ENCODE measurements at regions not wholly inside any gene's neighbourhood (a gene's known extent, or its start where the extent isn't known, plus 50 kb on each side); places are given as distances from the start of the nearest gene placed in this dataset.

- no peak for DNase-seq
These were observed 391.6 kb upstream of the SUCLG2 start for GRCh38 chr3:68045976-68046375.

GRCh38 chr3:68033867-68034266 lies 379.5 kb upstream of the SUCLG2 start:
- no peak for DNase-seq

- no peak for DNase-seq
These were observed 377.8 kb upstream of the SUCLG2 start for GRCh38 chr3:68032209-68032608.

- DNase-seq: no peak
These were observed 370.8 kb upstream of the SUCLG2 start for GRCh38 chr3:68025189-68025588.

GRCh38 chr3:68019876-68020275 lies 365.5 kb upstream of the SUCLG2 start:
- DNase-seq: no peak

GRCh38 chr3:68018275-68018674 lies 363.9 kb upstream of the SUCLG2 start:
- no peak for DNase-seq

GRCh38 chr3:68017069-68017468 lies 362.7 kb upstream of the SUCLG2 start:
- DNase-seq: no peak

GRCh38 chr3:68009900-68010299 lies 355.5 kb upstream of the SUCLG2 start:
- no peak for DNase-seq

GRCh38 chr3:68007621-68008226 lies 353.3 kb upstream of the SUCLG2 start:
- no peak for DNase-seq

- DNase-seq: no peak
These were observed 352.2 kb upstream of the SUCLG2 start for GRCh38 chr3:68006646-68007045.

- DNase-seq: no peak
These were observed 349.7 kb upstream of the SUCLG2 start for GRCh38 chr3:68004091-68004490.

GRCh38 chr3:67998281-67998680 lies 343.9 kb upstream of the SUCLG2 start:
- DNase-seq: no peak

GRCh38 chr3:67995206-67995605 lies 340.8 kb upstream of the SUCLG2 start:
- no peak for DNase-seq

GRCh38 chr3:67986706-67987105 lies 332.3 kb upstream of the SUCLG2 start:
- DNase-seq: no peak

GRCh38 chr3:67983166-67983565 lies 328.8 kb upstream of the SUCLG2 start:
- no peak for DNase-seq

GRCh38 chr3:67981077-67981476 lies 326.7 kb upstream of the SUCLG2 start:
- no peak for DNase-seq

- DNase-seq: no peak
These were observed 324.9 kb upstream of the SUCLG2 start for GRCh38 chr3:67979342-67979741.

GRCh38 chr3:67977762-67978161 lies 323.4 kb upstream of the SUCLG2 start:
- no peak for DNase-seq

GRCh38 chr3:67976663-67977062 lies 322.3 kb upstream of the SUCLG2 start:
- DNase-seq: no peak

- DNase-seq: no peak
These were observed 310.2 kb upstream of the SUCLG2 start for GRCh38 chr3:67964596-67964995.

- DNase-seq: no peak
These were observed 302.9 kb upstream of the SUCLG2 start for GRCh38 chr3:67957268-67957667.

GRCh38 chr3:67947808-67948508 lies 293.5 kb upstream of the SUCLG2 start:
- no peak for DNase-seq

GRCh38 chr3:67946436-67946835 lies 292.0 kb upstream of the SUCLG2 start:
- no peak for DNase-seq

GRCh38 chr3:67943546-67943945 lies 289.1 kb upstream of the SUCLG2 start:
- DNase-seq: no peak

GRCh38 chr3:67941433-67942030 lies 287.1 kb upstream of the SUCLG2 start:
- no peak for DNase-seq

Measured in NCI-H526 (cell line).